A549 (cell line): ENCODE measurements at regions not wholly inside any gene's neighbourhood (a gene's known extent, or its start where the extent isn't known, plus 50 kb on each side); places are given as distances from the start of the nearest gene placed in this dataset.

ENCODE experiments used
- ATAC-seq, 2 experiments: fragments of 200-7000 bp in 1 of 2; fragments of >200 bp in 1 of 2; cut with Nextera tagmentation in 1 of 2; cut with Tn5 transposase in 1 of 2; 3 replicates each; pipeline versions ENCODE4 v1.8.0 to v1.9.1; 2018 to 2020; ENCODE audit warnings: mild to moderate bottlenecking in 1 of 2, moderate library complexity in 1 of 2
- CTCF ChIA-PET: fragments of 300-600 bp; sonication (Branson Sonifier 250); formaldehyde crosslinking; extraction: SDS; loops from one replicate; lab custom pipeline; 2021; ENCODE audit warnings: antibody characterized with exemption, inconsistent platforms; lab: Yijun Ruan, JAX
- POLR2A ChIA-PET: fragments of 350-600 bp; formaldehyde crosslinking; extraction: SDS; loops from one replicate; lab custom pipeline; 2021; ENCODE audit warnings: antibody characterized with exemption, inconsistent platforms; lab: Yijun Ruan, JAX
- DNase-seq, 2 experiments: peaks; one replicate each; pipeline versions ENCODE4 v3.0.0 to v3.0.0-alpha.2; 2011 to 2016; ENCODE audit warnings: low read depth in 1 of 2, low spot score in 1 of 2
- FAIRE-seq: peaks from 2 replicates; lab custom pipeline; 2011; peaks lifted over from hg19 to GRCh38; lab: Jason Lieb, UNC
- H3K27ac ChIP-seq, 2 experiments: fragments of >200 bp; sonication (Bioruptor Twin); formaldehyde crosslinking; 3 replicates each; pipeline ENCODE4 v1.5.1; 2016 to 2017
- H3K4me1 ChIP-seq: fragments of >200 bp; sonication (Bioruptor Twin); formaldehyde crosslinking; 3 replicates; pipeline ENCODE4 v1.6.1; 2016
- H3K4me2 ChIP-seq: fragments of >200 bp; sonication (Bioruptor Twin); formaldehyde crosslinking; 3 replicates; pipeline ENCODE4 v1.6.1; 2016
- H3K4me3 ChIP-seq: fragments of >200 bp; sonication (Bioruptor Twin); formaldehyde crosslinking; 3 replicates; pipeline ENCODE4 v1.5.1; 2016
- H3K9me3 ChIP-seq: fragments of >200 bp; sonication (Bioruptor Twin); formaldehyde crosslinking; 3 replicates; pipeline ENCODE4 v1.6.1; 2016
- ATOH8 ChIP-seq: fragments of 250-450 bp; sonication (Bioruptor Pico); IDR thresholded peaks from 2 replicates; pipeline ENCODE4 v1.5.0; 2020; ENCODE audit warnings: low read depth, mild to moderate bottlenecking, moderate library complexity
- CTCF ChIP-seq: fragments of >200 bp; sonication (Bioruptor Twin); formaldehyde crosslinking; IDR thresholded peaks from 3 replicates; pipeline ENCODE4 v1.5.1; 2016
- E2F6 ChIP-seq: IDR thresholded peaks from 2 replicates; pipeline ENCODE4 v1.6.1; 2012; ENCODE audit warnings: low read depth, borderline replicate concordance
- FOSB ChIP-seq: fragments of 250-450 bp; sonication (Bioruptor Pico); IDR thresholded peaks from 2 replicates; pipeline ENCODE4 v1.5.0; 2020; ENCODE audit warnings: mild to moderate bottlenecking, moderate library complexity
- FOSL2 ChIP-seq, 2 experiments: fragments of 450-650 bp in 1 of 2; fragments of >200 bp in 1 of 2; sonication (Bioruptor Twin) in 1 of 2; formaldehyde crosslinking; IDR thresholded peaks; 2 replicates each; pipeline versions ENCODE4 v1.5.0 to v1.6.1; 2016 to 2020; ENCODE audit warnings: mild to moderate bottlenecking in 1 of 2, moderate library complexity in 1 of 2
- FOXS1 ChIP-seq: fragments of 250-450 bp; sonication (Bioruptor Pico); IDR thresholded peaks from 2 replicates; pipeline ENCODE4 v1.5.0; 2020; ENCODE audit warnings: mild to moderate bottlenecking, moderate library complexity
- GATA3 ChIP-seq: IDR thresholded peaks from 2 replicates; pipeline ENCODE4 v1.6.1; 2012; ENCODE audit warnings: borderline replicate concordance
- HES2 ChIP-seq: fragments of >200 bp; sonication (Bioruptor Twin); formaldehyde crosslinking; IDR thresholded peaks from 2 replicates; pipeline ENCODE4 v1.6.1; 2016
- JUN ChIP-seq, 2 experiments: fragments of >200 bp; sonication (Bioruptor Twin); formaldehyde crosslinking; IDR thresholded peaks; 2 replicates in 1 of 2; 3 replicates in 1 of 2; pipeline ENCODE4 v1.6.1; 2016 to 2017
- JUNB ChIP-seq: fragments of >200 bp; sonication (Bioruptor Twin); formaldehyde crosslinking; IDR thresholded peaks from 2 replicates; pipeline ENCODE4 v1.6.1; 2016
- KDM1A ChIP-seq: fragments of 200-600 bp; sonication (generic); IDR thresholded peaks from 2 replicates; pipeline ENCODE4 v1.6.1; 2016; ENCODE audit warnings: low read depth, mild to moderate bottlenecking
- MAZ ChIP-seq: fragments of 150-350 bp; IDR thresholded peaks from 2 replicates; pipeline ENCODE4 v1.6.1; 2014; ENCODE audit warnings: antibody characterized with exemption, low read depth, low read length, borderline replicate concordance
- MYC ChIP-seq: IDR thresholded peaks from 2 replicates; pipeline ENCODE4 v1.6.1; 2012; ENCODE audit warnings: mild to moderate bottlenecking, inconsistent platforms, low read length, improper control_type of control experiment, borderline replicate concordance
- NFE2L2 ChIP-seq: fragments of 150-350 bp; conservative IDR thresholded peaks from 2 replicates; pipeline ENCODE4 v1.6.1; 2014; ENCODE audit warnings: low read length
- PHF8 ChIP-seq: fragments of 200-600 bp; sonication (generic); IDR thresholded peaks from 2 replicates; pipeline ENCODE4 v1.6.1; 2016; ENCODE audit warnings: low read depth, mild to moderate bottlenecking, antibody characterized with exemption, moderate library complexity, borderline replicate concordance
- POLR2AphosphoS2 ChIP-seq: conservative IDR thresholded peaks from 2 replicates; pipeline ENCODE4 v1.6.1; 2012; ENCODE audit warnings: low read length, improper control_type of control experiment, inconsistent platforms
- RAD21 ChIP-seq, 2 experiments: fragments of >200 bp in 1 of 2; sonication (Bioruptor Twin) in 1 of 2; formaldehyde crosslinking in 1 of 2; IDR thresholded peaks in 1 of 2; conservative IDR thresholded peaks in 1 of 2; 2 replicates in 1 of 2; 3 replicates in 1 of 2; pipeline ENCODE4 v1.6.1; 2012 to 2018; ENCODE audit warnings: inconsistent platforms in 1 of 2
- RARB ChIP-seq: fragments of 250-450 bp; sonication (Bioruptor Pico); IDR thresholded peaks from 2 replicates; pipeline ENCODE4 v1.8.0; 2021; ENCODE audit warnings: mild to moderate bottlenecking, moderate library complexity
- TFCP2L1 ChIP-seq: fragments of 250-450 bp; sonication (Bioruptor Pico); IDR thresholded peaks from 2 replicates; pipeline ENCODE4 v1.5.0; 2021; ENCODE audit warnings: mild to moderate bottlenecking
- TP53 ChIP-seq: fragments of 250-450 bp; sonication (Bioruptor Pico); IDR thresholded peaks from 2 replicates; pipeline ENCODE4 v1.5.0; 2021; ENCODE audit warnings: mild to moderate bottlenecking, moderate library complexity
- WGBS: methylation state at CpG from one replicate; pipeline ENCODE4 v1.1.6; 2017; ENCODE audit errors: missing lambda C conversion rate; 5-methylcytosine and 5-hydroxymethylcytosine counted together
- TF ChIP-seq, protein P1 (sequence below): IDR thresholded peaks from 2 replicates; pipeline ENCODE4 v1.6.1; 2012

- POLR2A ChIA-PET = no interaction called here
- CTCF ChIA-PET = no interaction called here
- ATAC-seq = no peak
- 73% methylated on average over 5 of the region's 5 CpGs for WGBS
- H3K4me1 ChIP-seq = no peaks in the 10 kb centered on the region
- FAIRE-seq = no peak
- H3K4me2 ChIP-seq = no peak overlapping the region
- H3K4me3 ChIP-seq = no peak overlapping the region
- TF ChIP-seq HES2 (no peak), POLR2AphosphoS2 (no peak), PHF8 (no peak), KDM1A (no peak), TP53 (no peak), ATOH8 (CRISPR knock-in tag) (no peak), JUN (IDR thresholded peaks at IDR 0.05) (no peak), FOSB (no peak), JUNB (no peak), TFCP2L1 (CRISPR knock-in tag) (no peak), E2F6 (no peak), FOXS1 (no peak)
- no peak overlapping the region for H3K27ac ChIP-seq
- no peaks in the 10 kb centered on the region for H3K9me3 ChIP-seq
- no peak for DNase-seq
Measured at GRCh38 chr2:196538646-196539045, 100.9 kb upstream of the CCDC150 start.

GRCh38 chr2:196544906-196545433 lies 94.5 kb upstream of the CCDC150 start:
- Histone ChIP-seq H3K4me3 (no peak overlapping the region), H3K4me2 (no peak overlapping the region), H3K4me1 (no peaks in the 10 kb centered on the region), H3K9me3 (no peaks in the 10 kb centered on the region)
- FAIRE-seq = no peak
- TF ChIP-seq MYC (no peak), RAD21 (conservative IDR thresholded peaks at IDR 0.05 in 1 of 2, IDR thresholded peaks at IDR 0.05 in 1 of 2) (no peak), FOSL2 (IDR thresholded peaks at IDR 0.05) (no peak), FOSL2 (CRISPR knock-in tag; IDR thresholded peaks at IDR 0.05) (no peak), JUN (IDR thresholded peaks at IDR 0.05) (no peak), GATA3 (no peak), NFE2L2 (no peak), RARB (no peak), POLR2AphosphoS2 (no peak), CTCF (no peak), MAZ (no peak)
- TF ChIP-seq, protein P1, sequence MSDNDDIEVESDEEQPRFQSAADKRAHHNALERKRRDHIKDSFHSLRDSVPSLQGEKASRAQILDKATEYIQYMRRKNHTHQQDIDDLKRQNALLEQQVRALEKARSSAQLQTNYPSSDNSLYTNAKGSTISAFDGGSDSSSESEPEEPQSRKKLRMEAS = no peak
- TF ChIP-seq, all 56 proteins: peak for 0
- CTCF ChIA-PET = interaction anchor here (0.9 to 1.7 kb wide), 2 partner anchors 37 to 48 kb away, joined by 3 to 4 read pairs; partner anchors contain the start of gene HECW2
- no peak overlapping the region for H3K27ac ChIP-seq
- POLR2A ChIA-PET = no interaction called here
- ATAC-seq (no peak), DNase-seq (no peak)
- 89% methylated on average over 3 of the region's 3 CpGs for WGBS
